H1 (cell line): ENCODE measurements at regions not wholly inside any gene's neighbourhood (a gene's known extent, or its start where the extent isn't known, plus 50 kb on each side); places are given as distances from the start of the nearest gene placed in this dataset.
A peak's percentile ranks its signal among the peaks of the same experiment; 100 is the strongest.

Experiments
- CTCF ChIA-PET: fragments of 300-600 bp; sonication (Branson Sonifier 250); formaldehyde crosslinking; loops from one replicate; lab custom pipeline; 2021; ENCODE audit not compliant: partially characterized antibody; lab: Charles Lee
- POLR2A ChIA-PET: fragments of 300-600 bp; sonication (Branson Sonifier 250); formaldehyde crosslinking; loops from one replicate; lab custom pipeline; 2021; ENCODE audit warnings: inconsistent platforms; ENCODE audit not compliant: partially characterized antibody; lab: Charles Lee
- DNase-seq, 2 experiments: peaks; one replicate each; pipeline versions ENCODE4 v3.0.0 to v3.0.0-alpha.2; 2010 to 2022; ENCODE audit warnings: low spot score in 2 of 2, low read depth in 1 of 2, mixed read lengths in 1 of 2
- FAIRE-seq: peaks from 2 replicates; lab custom pipeline; 2011; peaks lifted over from hg19 to GRCh38; lab: Jason Lieb, UNC
- H2AFZ ChIP-seq: 2 replicates; pipeline ENCODE4 v1.8.1; 2012; ENCODE audit warnings: low read length, inconsistent platforms
- H2AK5ac ChIP-seq: 2 replicates; pipeline ENCODE4 v1.6.1; 2013; ENCODE audit warnings: low read depth, low read length
- H2BK120ac ChIP-seq: replicated peaks from 2 replicates; pipeline ENCODE3; 2013; ENCODE audit warnings: low read depth, low read length, inconsistent platforms
- H2BK12ac ChIP-seq: 2 replicates; pipeline ENCODE4 v1.6.1; 2013; ENCODE audit warnings: low read depth, low read length
- H2BK15ac ChIP-seq: 2 replicates; pipeline ENCODE4 v1.6.1; 2013; ENCODE audit warnings: low read length
- H2BK20ac ChIP-seq: 2 replicates; pipeline ENCODE4 v1.6.1; 2013; ENCODE audit warnings: low read length
- H2BK5ac ChIP-seq: 2 replicates; pipeline ENCODE4 v1.6.1; 2013; ENCODE audit warnings: low read depth, low read length
- H3K14ac ChIP-seq: 2 replicates; pipeline ENCODE4 v1.6.1; 2013; ENCODE audit warnings: inconsistent platforms; ENCODE audit not compliant: insufficient read length
- H3K18ac ChIP-seq: 2 replicates; pipeline ENCODE4 v1.6.1; 2013; ENCODE audit warnings: low read length; ENCODE audit errors: extremely low read depth
- H3K23ac ChIP-seq: 2 replicates; pipeline ENCODE4 v1.6.1; 2013; ENCODE audit warnings: inconsistent platforms; ENCODE audit not compliant: insufficient read length
- H3K23me2 ChIP-seq: 2 replicates; pipeline ENCODE4 v1.6.1; 2013; ENCODE audit warnings: low read depth, low read length
- H3K27ac ChIP-seq: 2 replicates; pipeline ENCODE4 v1.6.1; 2011; ENCODE audit warnings: low read depth, low read length, inconsistent platforms
- H3K27me3 ChIP-seq, 4 experiments: replicated peaks in 1 of 4; 1 replicate in 1 of 4; 2 replicates in 3 of 4; pipeline versions ENCODE4 v1.6.1 to v1.8.1; 2011 to 2013; ENCODE audit warnings: low read length in 3 of 4, mild to moderate bottlenecking in 3 of 4, inconsistent platforms in 2 of 4, mixed read lengths in 2 of 4, moderate library complexity in 1 of 4; ENCODE audit not compliant: control insufficient read depth in 3 of 4, insufficient read depth in 3 of 4; ENCODE audit errors: extremely low read depth in 1 of 4
- H3K36me3 ChIP-seq, 4 experiments: 2 replicates each; pipeline versions ENCODE4 v1.6.1 to v1.8.1; 2011 to 2013; ENCODE audit warnings: mild to moderate bottlenecking in 4 of 4, low read length in 3 of 4, moderate library complexity in 2 of 4, control low read depth in 1 of 4, inconsistent platforms in 1 of 4; ENCODE audit not compliant: insufficient read depth in 4 of 4, control insufficient read depth in 2 of 4
- H3K4ac ChIP-seq: replicated peaks from 2 replicates; pipeline ENCODE3; 2013; ENCODE audit warnings: low read length, low read depth, mixed read lengths, inconsistent platforms; ENCODE audit not compliant: insufficient read length
- H3K4me1 ChIP-seq, 4 experiments: replicated peaks in 1 of 4; 1 replicate in 1 of 4; 2 replicates in 3 of 4; pipeline versions ENCODE4 v1.6.1 to v1.8.1; 2011 to 2013; ENCODE audit warnings: low read length in 3 of 4, inconsistent platforms in 2 of 4, mixed read lengths in 1 of 4; ENCODE audit not compliant: insufficient read depth in 4 of 4, control insufficient read depth in 3 of 4
- H3K4me2 ChIP-seq, 2 experiments: 2 replicates each; pipeline versions ENCODE4 v1.6.1 to v1.8.1; 2011 to 2013; ENCODE audit warnings: low read depth in 2 of 2, low read length in 2 of 2, control low read depth in 1 of 2, inconsistent platforms in 1 of 2, mild to moderate bottlenecking in 1 of 2; ENCODE audit not compliant: insufficient read depth in 1 of 2
- H3K4me3 ChIP-seq, 4 experiments: fragments of 200-600, 300-600 bp in 1 of 4; sonication (generic), shearing (Covaris generic), sonication (Bioruptor Twin) in 1 of 4; 2 replicates each; pipeline versions ENCODE4 v1.5.1 to v1.8.1; 2011 to 2016; ENCODE audit warnings: low read length in 4 of 4, low read depth in 3 of 4, control low read depth in 2 of 4, inconsistent platforms in 2 of 4, mild to moderate bottlenecking in 2 of 4, mixed read lengths in 1 of 4, moderate library complexity in 1 of 4; ENCODE audit not compliant: insufficient read depth in 2 of 4; ENCODE audit errors: extremely low read depth in 1 of 4
- H3K56ac ChIP-seq: replicated peaks from 2 replicates; pipeline ENCODE3; 2013; ENCODE audit warnings: low read depth, mild to moderate bottlenecking, mixed read lengths, low read length, inconsistent platforms; ENCODE audit not compliant: insufficient read length
- H3K79me1 ChIP-seq: 2 replicates; pipeline ENCODE4 v1.6.1; 2013; ENCODE audit warnings: low read depth, low read length, control low read depth
- H3K79me2 ChIP-seq, 2 experiments: 2 replicates each; pipeline versions ENCODE4 v1.6.1 to v1.8.1; 2012 to 2013; ENCODE audit warnings: low read length in 2 of 2, mild to moderate bottlenecking in 2 of 2, inconsistent platforms in 1 of 2; ENCODE audit not compliant: insufficient read depth in 2 of 2, control insufficient read depth in 1 of 2
- H3K9ac ChIP-seq, 4 experiments: replicated peaks in 1 of 4; 1 replicate in 1 of 4; 2 replicates in 3 of 4; pipeline versions ENCODE4 v1.6.1 to v1.8.1; 2011 to 2013; ENCODE audit warnings: low read depth in 3 of 4, low read length in 3 of 4, control low read depth in 2 of 4, mild to moderate bottlenecking in 2 of 4, moderate library complexity in 2 of 4, inconsistent platforms in 1 of 4; ENCODE audit errors: extremely low read depth in 1 of 4
- H3K9me3 ChIP-seq, 2 experiments: 2 replicates each; pipeline versions ENCODE4 v1.6.1 to v1.8.1; 2012 to 2013; ENCODE audit warnings: mild to moderate bottlenecking in 2 of 2, moderate library complexity in 2 of 2, control low read depth in 1 of 2, inconsistent platforms in 1 of 2, low read depth in 1 of 2, low read length in 1 of 2, mixed read lengths in 1 of 2; ENCODE audit not compliant: insufficient read depth in 2 of 2
- H4K20me1 ChIP-seq, 2 experiments: replicated peaks in 1 of 2; 2 replicates each; pipeline versions ENCODE3 to v1.8.1; 2011 to 2013; ENCODE audit warnings: inconsistent platforms in 2 of 2, low read length in 2 of 2, mild to moderate bottlenecking in 1 of 2; ENCODE audit not compliant: insufficient read depth in 2 of 2, control insufficient read depth in 1 of 2
- H4K5ac ChIP-seq: 2 replicates; pipeline ENCODE4 v1.6.1; 2013; ENCODE audit warnings: low read length, low read depth, mixed read lengths, inconsistent platforms; ENCODE audit not compliant: insufficient read length
- H4K8ac ChIP-seq: 2 replicates; pipeline ENCODE4 v1.8.0; 2013; ENCODE audit warnings: mild to moderate bottlenecking, moderate library complexity, low read length, inconsistent platforms; ENCODE audit not compliant: insufficient read depth; ENCODE audit errors: extremely low read depth
- H4K91ac ChIP-seq: replicated peaks from 2 replicates; pipeline ENCODE3; 2013; ENCODE audit warnings: low read length, mixed read lengths, inconsistent platforms; ENCODE audit not compliant: insufficient read length
- ATF3 ChIP-seq: IDR thresholded peaks from 2 replicates; pipeline ENCODE4 v1.6.1; 2011; ENCODE audit warnings: low read depth, mild to moderate bottlenecking, low read length; ENCODE audit not compliant: insufficient read depth
- BRCA1 ChIP-seq: IDR thresholded peaks from 2 replicates; pipeline ENCODE4 v1.6.1; 2012; ENCODE audit warnings: low read depth, low read length, improper control_type of control experiment
- CBX8 ChIP-seq: fragments of 300-800, 300-1000 bp; sonication (generic); IDR thresholded peaks from 2 replicates; pipeline ENCODE4 v1.7.1; 2016; ENCODE audit warnings: low read depth, low read length, borderline replicate concordance
- EP300 ChIP-seq, 2 experiments: IDR thresholded peaks; 1 replicate in 1 of 2; 2 replicates in 1 of 2; pipeline ENCODE4 v1.6.1; 2011 to 2012; ENCODE audit warnings: low read depth in 2 of 2, low read length in 2 of 2, mild to moderate bottlenecking in 2 of 2, borderline replicate concordance in 1 of 2, inconsistent platforms in 1 of 2, moderate library complexity in 1 of 2
- EZH2 ChIP-seq: fragments of 200-600 bp; sonication (generic); IDR thresholded peaks from 2 replicates; pipeline ENCODE4 v1.7.1; 2012; ENCODE audit warnings: low read depth, mild to moderate bottlenecking, moderate library complexity, low read length, inconsistent platforms; ENCODE audit not compliant: severe bottlenecking
- GABPA ChIP-seq: IDR thresholded peaks from 2 replicates; pipeline ENCODE4 v1.6.1; 2011; ENCODE audit warnings: mild to moderate bottlenecking, low read length, moderate library complexity, borderline replicate concordance; ENCODE audit not compliant: insufficient read depth
- GTF2F1 ChIP-seq: IDR thresholded peaks from 2 replicates; pipeline ENCODE4 v1.6.1; 2012; ENCODE audit warnings: low read depth, low read length, improper control_type of control experiment, borderline replicate concordance
- KDM1A ChIP-seq: fragments of 200-600, 300-600 bp; sonication (generic); IDR thresholded peaks from 2 replicates; pipeline ENCODE4 v1.7.1; 2016; ENCODE audit warnings: mild to moderate bottlenecking, low read length, borderline replicate concordance
- PHF8 ChIP-seq: fragments of 200-600 bp; sonication (generic); conservative IDR thresholded peaks from 2 replicates; pipeline ENCODE4 v1.7.1; 2012; ENCODE audit warnings: low read depth, mild to moderate bottlenecking, inconsistent platforms, low read length, moderate library complexity
- POLR2A ChIP-seq, 2 experiments: IDR thresholded peaks; 1 replicate in 1 of 2; 2 replicates in 1 of 2; pipeline ENCODE4 v1.6.1; 2011; ENCODE audit warnings: low read depth in 2 of 2, low read length in 2 of 2, mild to moderate bottlenecking in 2 of 2; ENCODE audit errors: control extremely low read depth in 1 of 2
- ZNF274 ChIP-seq: IDR thresholded peaks from 2 replicates; pipeline ENCODE4 v1.7.0; 2012; ENCODE audit warnings: low read length, borderline replicate concordance; ENCODE audit errors: extremely low read depth
- WGBS, 2 experiments: shearing (Covaris generic) in 1 of 2; methylation state at CpG; one replicate each; pipeline versions ENCODE4 v1.1.6 to v1.1.7; 2013 to 2015; ENCODE audit warnings: low lambda C conversion rate in 2 of 2, mixed read lengths in 2 of 2, inconsistent platforms in 1 of 2, low coverage in 1 of 2, missing lambda C conversion rate in 1 of 2; ENCODE audit not compliant: insufficient replicate concordance in 2 of 2, insufficient coverage in 1 of 2, insufficient read length in 1 of 2; ENCODE audit errors: extremely low coverage in 1 of 2, missing lambda C conversion rate in 1 of 2; 5-methylcytosine and 5-hydroxymethylcytosine counted together
- TF ChIP-seq, protein P1 (sequence below): IDR thresholded peaks from 2 replicates; pipeline ENCODE4 v1.6.1; 2012; ENCODE audit warnings: low read length, inconsistent platforms

- Histone ChIP-seq H3K4ac (no peak overlapping the region), H2BK15ac (0 out of 2 replicates have a peak overlapping the region, but pooled peaks have one; percentile 76), H3K4me1 (peaks cover under 1 to 4% (median 2%) of the 10 kb centered on the region in 4 experiments; a peak in 5 of 7 replicates), H2BK20ac (no peak overlapping the region), H3K9ac (no peak overlapping the region), H3K36me3 (no peaks in the 10 kb centered on the region), H4K5ac (no peak overlapping the region), H2AK5ac (no peak overlapping the region), H4K20me1 (no peaks in the 10 kb centered on the region), H2BK12ac (no peak overlapping the region; the same call in 1 of the 2 replicates), H2BK120ac (no peak overlapping the region), H3K79me2 (no peaks in the 10 kb centered on the region), H3K23ac (no peak overlapping the region), H2AFZ (no peak overlapping the region), H3K9me3 (no peaks in the 10 kb centered on the region), H2BK5ac (no peak overlapping the region), H3K18ac (no peak overlapping the region), H3K27me3 (no peaks in the 10 kb centered on the region), H4K91ac (peak overlapping the region; percentile 66), H3K27ac (no peak overlapping the region), H3K56ac (no peak overlapping the region), H3K23me2 (no peaks in the 10 kb centered on the region), H3K4me3 (no peak overlapping the region), H4K8ac (no peak overlapping the region), H3K79me1 (no peaks in the 10 kb centered on the region), H3K14ac (no peak overlapping the region), H3K4me2 (no peak overlapping the region)
- FAIRE-seq: no peak
- CTCF ChIA-PET: interaction anchor here (0.6 to 1.1 kb wide), 2 partner anchors 48 to 74 kb away, joined by 3 read pairs; no protein-coding TSS in a partner anchor
- 82% methylated on average over 2 of the region's 2 CpGs; no CpG with 5 or more reads in 1 of the 2 experiments for WGBS, 2 experiments
- POLR2A ChIA-PET: no interaction called here
- no peak for DNase-seq
- TF ChIP-seq POLR2A (IDR thresholded peaks at IDR 0.05; ENCODE audit: control extremely low read depth in 1 of 2, low read depth in 2 of 2, low read length in 2 of 2): no peak
- TF ChIP-seq ZNF274: no peak
- no peak for TF ChIP-seq ATF3
- TF ChIP-seq PHF8: no peak
- TF ChIP-seq EZH2: no peak
- TF ChIP-seq EP300 (IDR thresholded peaks at IDR 0.05; ENCODE audit: borderline replicate concordance in 1 of 2, low read depth in 2 of 2, low read length in 2 of 2): no peak
- no peak for TF ChIP-seq CBX8
- TF ChIP-seq GTF2F1: no peak
- no peak for TF ChIP-seq GABPA
- TF ChIP-seq, protein P1, sequence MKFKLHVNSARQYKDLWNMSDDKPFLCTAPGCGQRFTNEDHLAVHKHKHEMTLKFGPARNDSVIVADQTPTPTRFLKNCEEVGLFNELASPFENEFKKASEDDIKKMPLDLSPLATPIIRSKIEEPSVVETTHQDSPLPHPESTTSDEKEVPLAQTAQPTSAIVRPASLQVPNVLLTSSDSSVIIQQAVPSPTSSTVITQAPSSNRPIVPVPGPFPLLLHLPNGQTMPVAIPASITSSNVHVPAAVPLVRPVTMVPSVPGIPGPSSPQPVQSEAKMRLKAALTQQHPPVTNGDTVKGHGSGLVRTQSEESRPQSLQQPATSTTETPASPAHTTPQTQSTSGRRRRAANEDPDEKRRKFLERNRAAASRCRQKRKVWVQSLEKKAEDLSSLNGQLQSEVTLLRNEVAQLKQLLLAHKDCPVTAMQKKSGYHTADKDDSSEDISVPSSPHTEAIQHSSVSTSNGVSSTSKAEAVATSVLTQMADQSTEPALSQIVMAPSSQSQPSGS: no peak
- TF ChIP-seq BRCA1: no peak
- TF ChIP-seq KDM1A: no peak
These were observed 107.6 kb upstream of the ETV3 start for GRCh38 chr1:157245823-157246222.
